ENCODE measurements at regions not wholly inside any gene's neighbourhood (a gene's known extent, or its start where the extent isn't known, plus 50 kb on each side); places are given as distances from the start of the nearest gene placed in this dataset.

GRCh38 chr7:18344536-18344935, 151.0 kb upstream of the HDAC9 start:
- TF ChIP-seq HDAC2 (IDR thresholded peaks at IDR 0.05) = no peak
- no peak for TF ChIP-seq NPAS2 (CRISPR knock-in tag; IDR thresholded peaks at IDR 0.05; ENCODE audit: borderline replicate concordance)
- no peak for TF ChIP-seq POLR2A (IDR thresholded peaks at IDR 0.05; ENCODE audit: low read length)
- no peak for TF ChIP-seq EHMT2 (IDR thresholded peaks at IDR 0.05; ENCODE audit: low read depth)
- no peak for TF ChIP-seq REST (IDR thresholded peaks at IDR 0.05)
- TF ChIP-seq CTCF (IDR thresholded peaks at IDR 0.05) = no peak
- no peak for TF ChIP-seq ESRRA (IDR thresholded peaks at IDR 0.05; ENCODE audit: borderline replicate concordance, low read length)
- no peak for TF ChIP-seq RNF2 (IDR thresholded peaks at IDR 0.05; ENCODE audit: borderline replicate concordance, low read depth)
- no peak for TF ChIP-seq RAD21 (conservative IDR thresholded peaks at IDR 0.05 in 1 of 2, IDR thresholded peaks at IDR 0.05 in 1 of 2)
- TF ChIP-seq RFX5 (IDR thresholded peaks at IDR 0.05) = no peak
- TF ChIP-seq BHLHE40 (IDR thresholded peaks at IDR 0.05; ENCODE audit: low read depth, low read length) = no peak
- TF ChIP-seq ZNF302 (CRISPR knock-in tag; IDR thresholded peaks at IDR 0.05) = no peak
